SK-N-SH (cell line): ENCODE measurements at regions not wholly inside any gene's neighbourhood (a gene's known extent, or its start where the extent isn't known, plus 50 kb on each side); places are given as distances from the start of the nearest gene placed in this dataset.

Source experiments
- CHD2 ChIP-seq: fragments of 150-350 bp; IDR thresholded peaks from 2 replicates; pipeline ENCODE4 v1.6.1; 2018; ENCODE audit warnings: low read length; ENCODE audit not compliant: partially characterized antibody
- EP300 ChIP-seq, 2 experiments: IDR thresholded peaks; 2 replicates each; pipeline versions ENCODE4 v1.4.0 to v1.6.1; 2012; ENCODE audit warnings: borderline replicate concordance in 1 of 2, low read depth in 1 of 2, low read length in 1 of 2
- MEF2A ChIP-seq: IDR thresholded peaks from 2 replicates; pipeline ENCODE4 v1.4.0; 2012; ENCODE audit warnings: low read depth, borderline replicate concordance
- POLR2AphosphoS5 ChIP-seq: IDR thresholded peaks from 2 replicates; pipeline ENCODE4 v1.6.1; 2012; ENCODE audit warnings: low read depth, low read length
- RAD21 ChIP-seq: IDR thresholded peaks from 2 replicates; pipeline ENCODE4 v1.6.1; 2012; ENCODE audit warnings: mild to moderate bottlenecking, low read length
- RCOR1 ChIP-seq: fragments of 150-350 bp; IDR thresholded peaks from 2 replicates; pipeline ENCODE4 v1.6.1; 2017; ENCODE audit warnings: antibody characterized with exemption, low read length
- SIN3A ChIP-seq: IDR thresholded peaks from 2 replicates; pipeline ENCODE4 v1.6.1; 2012; ENCODE audit warnings: low read depth, mild to moderate bottlenecking, low read length, moderate library complexity, borderline replicate concordance
- SMC3 ChIP-seq: IDR thresholded peaks from 2 replicates; pipeline ENCODE4 v1.6.1; 2012; ENCODE audit warnings: low read depth, low read length, improper control_type of control experiment
- TAF1 ChIP-seq: IDR thresholded peaks from 2 replicates; pipeline ENCODE4 v1.6.1; 2012; ENCODE audit warnings: low read depth, mild to moderate bottlenecking, low read length, moderate library complexity, borderline replicate concordance
- YY1 ChIP-seq: IDR thresholded peaks from 2 replicates; pipeline ENCODE4 v1.4.0; 2012; ENCODE audit warnings: low read depth, mild to moderate bottlenecking
- TF ChIP-seq, protein P1 (sequence below): fragments of 200-600 bp; sonication (generic); IDR thresholded peaks from 2 replicates; pipeline ENCODE4 v1.6.1; 2017; ENCODE audit warnings: antibody characterized with exemption, mild to moderate bottlenecking, moderate library complexity
- TF ChIP-seq, protein P2 (sequence below): IDR thresholded peaks from 2 replicates; pipeline ENCODE4 v1.6.1; 2012; ENCODE audit warnings: mild to moderate bottlenecking, low read depth, low read length, moderate library complexity
- TF ChIP-seq, protein P3 (sequence below): IDR thresholded peaks from 2 replicates; pipeline ENCODE4 v1.4.0; 2012; ENCODE audit warnings: low read depth, borderline replicate concordance
- TF ChIP-seq, protein P4 (sequence below): IDR thresholded peaks from 2 replicates; pipeline ENCODE4 v1.4.0; 2012; ENCODE audit warnings: low read depth

DNA sequence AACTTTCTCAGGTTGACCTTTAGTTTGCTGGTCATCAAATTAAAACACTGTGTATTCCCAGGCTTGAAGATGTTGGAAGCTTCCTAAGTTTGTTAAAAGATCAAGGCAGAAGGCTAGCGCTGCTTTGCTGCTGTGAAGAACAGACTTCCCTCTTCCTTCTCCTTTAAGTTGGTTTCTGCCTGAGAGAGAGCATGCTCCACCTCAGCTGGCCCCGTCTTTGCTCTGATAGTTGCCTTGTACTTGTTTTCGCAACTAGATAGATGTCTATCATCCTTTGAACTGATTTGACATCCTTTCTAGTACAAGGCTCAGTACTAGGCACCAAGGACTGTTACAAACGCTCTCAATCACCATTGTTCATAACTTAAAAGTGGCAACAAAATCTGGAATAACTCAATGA lies 177.8 kb upstream of the MKLN1 start:
- TF ChIP-seq TAF1 = no peak
- TF ChIP-seq, protein P1, sequence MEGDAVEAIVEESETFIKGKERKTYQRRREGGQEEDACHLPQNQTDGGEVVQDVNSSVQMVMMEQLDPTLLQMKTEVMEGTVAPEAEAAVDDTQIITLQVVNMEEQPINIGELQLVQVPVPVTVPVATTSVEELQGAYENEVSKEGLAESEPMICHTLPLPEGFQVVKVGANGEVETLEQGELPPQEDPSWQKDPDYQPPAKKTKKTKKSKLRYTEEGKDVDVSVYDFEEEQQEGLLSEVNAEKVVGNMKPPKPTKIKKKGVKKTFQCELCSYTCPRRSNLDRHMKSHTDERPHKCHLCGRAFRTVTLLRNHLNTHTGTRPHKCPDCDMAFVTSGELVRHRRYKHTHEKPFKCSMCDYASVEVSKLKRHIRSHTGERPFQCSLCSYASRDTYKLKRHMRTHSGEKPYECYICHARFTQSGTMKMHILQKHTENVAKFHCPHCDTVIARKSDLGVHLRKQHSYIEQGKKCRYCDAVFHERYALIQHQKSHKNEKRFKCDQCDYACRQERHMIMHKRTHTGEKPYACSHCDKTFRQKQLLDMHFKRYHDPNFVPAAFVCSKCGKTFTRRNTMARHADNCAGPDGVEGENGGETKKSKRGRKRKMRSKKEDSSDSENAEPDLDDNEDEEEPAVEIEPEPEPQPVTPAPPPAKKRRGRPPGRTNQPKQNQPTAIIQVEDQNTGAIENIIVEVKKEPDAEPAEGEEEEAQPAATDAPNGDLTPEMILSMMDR = no peak
- TF ChIP-seq RCOR1 = no peak
- no peak for TF ChIP-seq RAD21
- TF ChIP-seq, protein P2, sequence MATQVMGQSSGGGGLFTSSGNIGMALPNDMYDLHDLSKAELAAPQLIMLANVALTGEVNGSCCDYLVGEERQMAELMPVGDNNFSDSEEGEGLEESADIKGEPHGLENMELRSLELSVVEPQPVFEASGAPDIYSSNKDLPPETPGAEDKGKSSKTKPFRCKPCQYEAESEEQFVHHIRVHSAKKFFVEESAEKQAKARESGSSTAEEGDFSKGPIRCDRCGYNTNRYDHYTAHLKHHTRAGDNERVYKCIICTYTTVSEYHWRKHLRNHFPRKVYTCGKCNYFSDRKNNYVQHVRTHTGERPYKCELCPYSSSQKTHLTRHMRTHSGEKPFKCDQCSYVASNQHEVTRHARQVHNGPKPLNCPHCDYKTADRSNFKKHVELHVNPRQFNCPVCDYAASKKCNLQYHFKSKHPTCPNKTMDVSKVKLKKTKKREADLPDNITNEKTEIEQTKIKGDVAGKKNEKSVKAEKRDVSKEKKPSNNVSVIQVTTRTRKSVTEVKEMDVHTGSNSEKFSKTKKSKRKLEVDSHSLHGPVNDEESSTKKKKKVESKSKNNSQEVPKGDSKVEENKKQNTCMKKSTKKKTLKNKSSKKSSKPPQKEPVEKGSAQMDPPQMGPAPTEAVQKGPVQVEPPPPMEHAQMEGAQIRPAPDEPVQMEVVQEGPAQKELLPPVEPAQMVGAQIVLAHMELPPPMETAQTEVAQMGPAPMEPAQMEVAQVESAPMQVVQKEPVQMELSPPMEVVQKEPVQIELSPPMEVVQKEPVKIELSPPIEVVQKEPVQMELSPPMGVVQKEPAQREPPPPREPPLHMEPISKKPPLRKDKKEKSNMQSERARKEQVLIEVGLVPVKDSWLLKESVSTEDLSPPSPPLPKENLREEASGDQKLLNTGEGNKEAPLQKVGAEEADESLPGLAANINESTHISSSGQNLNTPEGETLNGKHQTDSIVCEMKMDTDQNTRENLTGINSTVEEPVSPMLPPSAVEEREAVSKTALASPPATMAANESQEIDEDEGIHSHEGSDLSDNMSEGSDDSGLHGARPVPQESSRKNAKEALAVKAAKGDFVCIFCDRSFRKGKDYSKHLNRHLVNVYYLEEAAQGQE = no peak
- TF ChIP-seq SMC3 = no peak
- TF ChIP-seq, protein P3, sequence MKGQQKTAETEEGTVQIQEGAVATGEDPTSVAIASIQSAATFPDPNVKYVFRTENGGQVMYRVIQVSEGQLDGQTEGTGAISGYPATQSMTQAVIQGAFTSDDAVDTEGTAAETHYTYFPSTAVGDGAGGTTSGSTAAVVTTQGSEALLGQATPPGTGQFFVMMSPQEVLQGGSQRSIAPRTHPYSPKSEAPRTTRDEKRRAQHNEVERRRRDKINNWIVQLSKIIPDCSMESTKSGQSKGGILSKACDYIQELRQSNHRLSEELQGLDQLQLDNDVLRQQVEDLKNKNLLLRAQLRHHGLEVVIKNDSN = no peak
- TF ChIP-seq SIN3A = no peak
- TF ChIP-seq POLR2AphosphoS5 = no peak
- no peak for TF ChIP-seq YY1
- TF ChIP-seq EP300 (IDR thresholded peaks at IDR 0.05; ENCODE audit: borderline replicate concordance in 1 of 2, low read depth in 1 of 2, low read length in 1 of 2) = no peak
- TF ChIP-seq, protein P4, sequence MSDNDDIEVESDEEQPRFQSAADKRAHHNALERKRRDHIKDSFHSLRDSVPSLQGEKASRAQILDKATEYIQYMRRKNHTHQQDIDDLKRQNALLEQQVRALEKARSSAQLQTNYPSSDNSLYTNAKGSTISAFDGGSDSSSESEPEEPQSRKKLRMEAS = no peak
- no peak for TF ChIP-seq MEF2A
- TF ChIP-seq CHD2 = no peak
